NB4 (cell line): ENCODE measurements at regions not wholly inside any gene's neighbourhood (a gene's known extent, or its start where the extent isn't known, plus 50 kb on each side); places are given as distances from the start of the nearest gene placed in this dataset.

Source experiments
- DNase-seq: peaks from one replicate; pipeline ENCODE4 v3.0.0; 2010; ENCODE audit warnings: low read depth
- H3K4me3 ChIP-seq: one replicate; pipeline ENCODE4 v1.5.1; 2011; ENCODE audit warnings: mild to moderate bottlenecking, low read depth, low read length, moderate library complexity
- CTCF ChIP-seq: IDR thresholded peaks from one replicate; pipeline ENCODE4 v1.5.1; 2012; ENCODE audit warnings: low read depth, low read length
- MAX ChIP-seq: IDR thresholded peaks from 2 replicates; pipeline ENCODE4 v1.6.1; 2011; ENCODE audit warnings: low read depth, low read length
- MYC ChIP-seq: IDR thresholded peaks from 2 replicates; pipeline ENCODE4 v1.6.1; 2011; ENCODE audit warnings: low read depth, low read length
- POLR2A ChIP-seq: IDR thresholded peaks from 2 replicates; pipeline ENCODE4 v1.6.1; 2011; ENCODE audit warnings: mild to moderate bottlenecking; ENCODE audit not compliant: insufficient read length; ENCODE audit errors: extremely low read depth

- no peak for DNase-seq
- no peak overlapping the region for H3K4me3 ChIP-seq
- no peak for TF ChIP-seq MYC
- TF ChIP-seq MAX, result no peak
- TF ChIP-seq POLR2A, result no peak
- TF ChIP-seq CTCF, result no peak
Observed at GRCh38 chr11:109096266-109096665, 325.7 kb upstream of the C11orf87 start.

- DNase-seq, result no peak
- no peak overlapping the region for H3K4me3 ChIP-seq
- TF ChIP-seq MAX, result no peak
- no peak for TF ChIP-seq POLR2A
- no peak for TF ChIP-seq MYC
- TF ChIP-seq CTCF, result no peak
Observed at GRCh38 chr11:109106151-109106906, 315.7 kb upstream of the C11orf87 start.

- TF ChIP-seq POLR2A, result no peak
- no peak for TF ChIP-seq CTCF
- no peak for TF ChIP-seq MAX
- no peak for TF ChIP-seq MYC
- DNase-seq, result no peak
- H3K4me3 ChIP-seq, result no peak overlapping the region
Observed at GRCh38 chr11:109109150-109109549, 312.8 kb upstream of the C11orf87 start.

GRCh38 chr11:109109571-109110315 lies 312.2 kb upstream of the C11orf87 start:
- no peak overlapping the region for H3K4me3 ChIP-seq
- TF ChIP-seq CTCF (no peak), MYC (no peak), MAX (no peak)
- no peak for DNase-seq

GRCh38 chr11:109112261-109112660 lies 309.7 kb upstream of the C11orf87 start:
- DNase-seq, result no peak
- TF ChIP-seq CTCF (no peak), MAX (no peak), MYC (no peak), POLR2A (no peak)
- no peak overlapping the region for H3K4me3 ChIP-seq
